GM10266 (cell line): ENCODE measurements at regions not wholly inside any gene's neighbourhood (a gene's known extent, or its start where the extent isn't known, plus 50 kb on each side); places are given as distances from the start of the nearest gene placed in this dataset.
"Not testable (repeated sequence)": the region's sequence is repeated elsewhere in the genome, so short reads cannot be mapped to it uniquely, and the experiment has no call there.

Source experiments
- DNase-seq: peaks from one replicate; pipeline ENCODE4 v3.0.0; 2012; ENCODE audit errors: extremely low spot score
- TF ChIP-seq, protein P1 (sequence below): IDR thresholded peaks from 2 replicates; pipeline ENCODE4 v1.5.1; 2012; ENCODE audit warnings: mild to moderate bottlenecking, low read depth; ENCODE audit not compliant: control insufficient read depth, insufficient read depth; ENCODE audit errors: missing control alignments

GRCh38 chr5:87132696-87133095, 135.0 kb upstream of the RASA1 start:
- TF ChIP-seq, protein P1, sequence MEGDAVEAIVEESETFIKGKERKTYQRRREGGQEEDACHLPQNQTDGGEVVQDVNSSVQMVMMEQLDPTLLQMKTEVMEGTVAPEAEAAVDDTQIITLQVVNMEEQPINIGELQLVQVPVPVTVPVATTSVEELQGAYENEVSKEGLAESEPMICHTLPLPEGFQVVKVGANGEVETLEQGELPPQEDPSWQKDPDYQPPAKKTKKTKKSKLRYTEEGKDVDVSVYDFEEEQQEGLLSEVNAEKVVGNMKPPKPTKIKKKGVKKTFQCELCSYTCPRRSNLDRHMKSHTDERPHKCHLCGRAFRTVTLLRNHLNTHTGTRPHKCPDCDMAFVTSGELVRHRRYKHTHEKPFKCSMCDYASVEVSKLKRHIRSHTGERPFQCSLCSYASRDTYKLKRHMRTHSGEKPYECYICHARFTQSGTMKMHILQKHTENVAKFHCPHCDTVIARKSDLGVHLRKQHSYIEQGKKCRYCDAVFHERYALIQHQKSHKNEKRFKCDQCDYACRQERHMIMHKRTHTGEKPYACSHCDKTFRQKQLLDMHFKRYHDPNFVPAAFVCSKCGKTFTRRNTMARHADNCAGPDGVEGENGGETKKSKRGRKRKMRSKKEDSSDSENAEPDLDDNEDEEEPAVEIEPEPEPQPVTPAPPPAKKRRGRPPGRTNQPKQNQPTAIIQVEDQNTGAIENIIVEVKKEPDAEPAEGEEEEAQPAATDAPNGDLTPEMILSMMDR, result no peak
- DNase-seq, result no peak

DNA sequence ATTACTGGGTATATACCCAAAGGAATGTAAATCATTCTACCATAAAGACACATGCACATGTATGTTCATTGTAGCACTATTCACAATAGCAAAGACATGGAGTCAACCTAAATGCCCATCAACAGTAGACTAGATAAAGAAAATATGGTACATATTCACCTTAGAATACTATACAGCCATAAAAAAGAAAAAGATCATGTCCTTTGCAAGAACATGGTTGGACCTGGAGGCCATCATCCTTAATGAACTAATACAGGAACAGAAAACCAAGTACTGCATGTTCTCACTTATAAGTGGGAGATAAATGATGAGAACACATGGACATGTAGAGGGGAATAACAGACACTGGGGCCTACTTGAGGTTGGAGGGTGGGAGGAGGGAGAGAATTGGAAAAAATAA, 133.2 kb upstream of the RASA1 start:
- not testable (repeated sequence) for DNase-seq

DNA sequence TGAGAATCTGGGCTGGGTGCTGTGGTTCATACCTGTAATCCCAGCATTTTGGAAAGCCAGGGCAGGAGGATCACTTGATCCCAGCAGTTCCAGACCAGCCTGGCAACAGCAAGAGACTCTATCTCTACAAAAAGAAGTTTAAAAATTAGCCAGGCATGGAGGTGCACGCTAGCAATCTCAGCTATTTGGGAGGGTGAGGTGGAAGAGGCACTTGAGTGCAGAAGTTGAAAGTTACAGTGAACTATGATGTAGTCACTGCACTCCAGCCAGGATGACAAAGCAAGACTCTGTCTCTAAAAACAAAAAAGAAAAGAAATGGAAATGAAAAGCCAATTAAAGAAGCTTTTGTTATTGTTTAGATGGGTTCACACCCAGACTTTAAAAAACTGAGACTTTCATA, 131.6 kb upstream of the RASA1 start:
- DNase-seq, result no peak

DNA sequence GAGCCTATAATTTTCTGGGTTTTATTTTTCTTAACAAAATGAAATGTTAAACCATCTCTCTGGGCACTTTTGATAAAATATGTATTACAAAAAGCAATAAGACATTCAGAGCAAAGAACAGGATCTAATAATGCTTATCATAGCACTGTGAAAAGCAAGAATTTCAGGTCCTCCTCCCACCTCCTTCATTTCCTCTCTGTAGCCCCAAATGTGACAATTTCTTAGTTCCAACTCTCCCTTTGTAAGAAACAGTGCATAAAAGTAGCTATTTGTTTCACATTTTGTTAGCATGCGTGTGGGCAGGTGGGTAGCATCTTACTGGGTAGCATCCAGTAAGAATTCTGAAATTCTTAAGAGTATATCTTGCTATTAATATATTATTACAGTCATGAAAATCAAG, 130.9 kb upstream of the RASA1 start:
- DNase-seq, result no peak
- TF ChIP-seq, protein P1, result no peak

More for the DNA sequence above, 131.6 kb upstream of the RASA1 start:
- TF ChIP-seq, protein P1, result no peak

- DNase-seq, result no peak
- TF ChIP-seq, protein P1, result no peak
These were observed 130.4 kb upstream of the RASA1 start for GRCh38 chr5:87137283-87137682.

DNA sequence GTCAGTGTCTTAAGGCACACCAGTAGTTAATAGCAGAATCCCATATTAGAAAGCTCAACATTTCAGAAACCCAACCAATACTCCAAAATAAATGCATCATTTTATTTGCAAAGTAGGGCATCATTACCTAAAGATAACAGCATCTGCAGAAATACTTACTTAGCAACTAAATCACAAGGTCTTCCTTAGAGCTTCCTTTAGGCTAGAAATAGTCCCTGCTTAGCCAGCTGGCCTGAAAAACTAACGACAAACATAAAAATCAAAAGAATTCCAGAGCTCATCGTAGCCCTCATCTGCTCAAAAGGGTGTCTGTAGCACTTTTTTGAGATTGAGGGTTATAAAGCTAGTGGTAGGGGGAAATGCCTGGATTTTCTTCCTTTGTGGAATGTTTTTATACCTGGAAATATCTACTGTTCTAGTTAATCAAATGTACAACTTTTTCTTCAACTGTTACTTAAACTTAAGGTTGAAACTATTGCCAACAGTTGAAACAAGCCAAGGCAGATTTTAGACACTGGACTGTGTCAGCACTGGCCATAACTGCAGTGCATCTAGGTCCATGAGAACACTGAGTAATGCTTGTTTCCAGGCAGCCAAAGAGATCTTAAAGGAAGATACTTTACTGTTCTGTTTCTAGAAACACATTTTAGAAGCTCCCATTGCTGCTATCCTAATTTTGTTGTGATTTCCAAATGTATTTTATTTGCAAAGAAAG, 129.4 kb upstream of the RASA1 start:
- DNase-seq, result no peak
- TF ChIP-seq, protein P1, result no peak

DNA sequence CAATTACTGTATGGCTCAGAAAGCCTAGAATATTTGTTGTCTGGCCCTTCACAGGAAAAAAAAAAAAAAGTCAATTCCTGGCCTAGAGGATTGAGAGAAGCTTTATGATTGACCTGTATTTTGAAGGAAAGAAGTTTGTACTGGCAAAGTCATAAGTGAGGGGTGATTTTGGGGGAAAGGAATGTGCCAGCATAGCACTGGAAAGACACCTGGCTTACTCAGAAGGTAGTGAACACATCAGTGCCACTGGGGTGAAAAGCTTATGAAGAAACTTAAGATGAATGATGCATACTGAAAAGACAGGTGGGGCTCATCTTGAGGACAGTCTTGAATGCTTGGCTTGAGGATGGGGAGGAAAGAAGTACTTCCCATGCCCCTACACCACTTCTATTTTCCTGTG, 127.9 kb upstream of the RASA1 start:
- TF ChIP-seq, protein P1, result no peak
- DNase-seq, result no peak

DNA sequence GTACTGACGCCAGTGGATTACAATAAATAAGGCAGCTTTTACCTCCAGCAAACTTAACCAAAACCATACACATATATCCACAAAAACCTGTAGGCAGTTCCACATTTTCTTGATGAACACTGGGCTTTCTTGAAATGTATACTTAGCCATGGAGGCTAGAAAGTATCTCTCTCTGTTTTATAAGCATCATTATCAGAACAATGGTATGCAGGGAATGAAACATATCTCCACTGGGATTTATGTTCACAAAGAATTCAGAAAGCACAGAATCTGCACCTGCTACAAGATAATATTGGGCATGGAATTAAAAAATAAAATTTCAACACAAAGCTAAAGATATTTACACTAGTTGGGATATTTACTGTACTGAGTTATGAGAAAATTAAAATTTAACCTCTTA, 126.1 kb upstream of the RASA1 start:
- DNase-seq, result no peak
- TF ChIP-seq, protein P1, result no peak

GRCh38 chr5:87145853-87146252, 121.8 kb upstream of the RASA1 start:
- DNase-seq, result not testable (repeated sequence)
